GM23338 (cell line): ENCODE measurements at regions not wholly inside any gene's neighbourhood (a gene's known extent, or its start where the extent isn't known, plus 50 kb on each side); places are given as distances from the start of the nearest gene placed in this dataset.

Experiments used
- ATAC-seq: fragments of 200-7000 bp; cut with Tn5 transposase; 3 replicates; pipeline ENCODE4 v1.9.1; 2020
- DNase-seq: peaks from one replicate; pipeline ENCODE4 v3.0.0-alpha.2; 2015; ENCODE audit warnings: low spot score
- H2AFZ ChIP-seq: fragments of 200-600 bp; sonication (generic); 2 replicates; pipeline ENCODE4 v1.8.0; 2016; ENCODE audit warnings: antibody characterized with exemption, mild to moderate bottlenecking, moderate library complexity
- H3F3A ChIP-seq: fragments of 200-600 bp; sonication (generic); replicated peaks from 2 replicates; pipeline ENCODE4 v1.8.0; 2017; ENCODE audit warnings: antibody characterized with exemption, mixed run types, low read depth
- H3K27ac ChIP-seq: fragments of 200-600 bp; sonication (generic); 2 replicates; pipeline ENCODE4 v1.6.1; 2016; ENCODE audit warnings: low read depth
- H3K27me3 ChIP-seq: fragments of 200-600 bp; sonication (generic); 2 replicates; pipeline ENCODE4 v1.8.0; 2016; ENCODE audit warnings: mild to moderate bottlenecking, mixed run types, moderate library complexity; ENCODE audit not compliant: insufficient read depth
- H3K36me3 ChIP-seq: fragments of 200-600 bp; sonication (generic); 2 replicates; pipeline ENCODE4 v1.8.0; 2016; ENCODE audit warnings: mild to moderate bottlenecking; ENCODE audit not compliant: insufficient read depth
- H3K4me1 ChIP-seq: fragments of 200-600 bp; sonication (generic); 2 replicates; pipeline ENCODE4 v1.8.0; 2016; ENCODE audit warnings: mild to moderate bottlenecking, moderate library complexity; ENCODE audit not compliant: insufficient read depth
- H3K4me2 ChIP-seq: fragments of 200-600 bp; sonication (generic); 2 replicates; pipeline ENCODE4 v1.7.1; 2017; ENCODE audit warnings: mixed run types
- H3K4me3 ChIP-seq: fragments of 200-600 bp; sonication (generic); 2 replicates; pipeline ENCODE4 v1.6.1; 2016; ENCODE audit warnings: mixed run types
- H3K79me2 ChIP-seq: fragments of 200-600 bp; sonication (generic); replicated peaks from 2 replicates; pipeline ENCODE4 v1.8.0; 2017; ENCODE audit warnings: mild to moderate bottlenecking; ENCODE audit not compliant: insufficient read depth
- H3K9me2 ChIP-seq: fragments of 200-600 bp; sonication (generic); 2 replicates; pipeline ENCODE4 v1.8.0; 2017; ENCODE audit not compliant: insufficient read depth
- H4K20me1 ChIP-seq: fragments of 200-600 bp; sonication (generic); replicated peaks from 2 replicates; pipeline ENCODE4 v1.8.0; 2017; ENCODE audit warnings: mild to moderate bottlenecking; ENCODE audit not compliant: insufficient read depth
- H3K27ac Mint-ChIP-seq: 2 replicates; pipeline ENCODE4 v1.8.0; 2020; ENCODE audit warnings: inconsistent platforms, mild to moderate bottlenecking, moderate library complexity, mixed read lengths
- H3K27me3 Mint-ChIP-seq: 3 replicates; pipeline ENCODE4 v1.8.0; 2022; ENCODE audit warnings: low read depth, mild to moderate bottlenecking, moderate library complexity, mixed read lengths, inconsistent platforms; ENCODE audit not compliant: insufficient read depth, poor library complexity
- H3K36me3 Mint-ChIP-seq: 3 replicates; pipeline ENCODE4 v1.8.0; 2021; ENCODE audit warnings: low read depth, mild to moderate bottlenecking, inconsistent platforms, moderate library complexity, mixed read lengths
- H3K4me1 Mint-ChIP-seq: 3 replicates; pipeline ENCODE4 v1.8.0; 2020; ENCODE audit warnings: mild to moderate bottlenecking, inconsistent platforms, mixed read lengths
- H3K4me3 Mint-ChIP-seq: 3 replicates; pipeline ENCODE4 v1.8.0; 2021; ENCODE audit warnings: moderate library complexity, mild to moderate bottlenecking, inconsistent platforms, mixed read lengths
- H3K9me3 Mint-ChIP-seq: 3 replicates; pipeline ENCODE4 v1.8.0; 2020; ENCODE audit warnings: moderate library complexity, mild to moderate bottlenecking, inconsistent platforms, mixed read lengths
- CREB1 ChIP-seq: fragments of 250-450 bp; sonication (Bioruptor Pico); IDR thresholded peaks from 2 replicates; pipeline ENCODE4 v1.5.0; 2020; ENCODE audit warnings: low read depth, mild to moderate bottlenecking, moderate library complexity
- ETS1 ChIP-seq: IDR thresholded peaks from 2 replicates; pipeline ENCODE4 v1.6.1; 2016; ENCODE audit warnings: antibody characterized with exemption
- JUNB ChIP-seq: IDR thresholded peaks from one replicate; pipeline ENCODE4 v1.6.1; 2016; ENCODE audit warnings: antibody characterized with exemption; ENCODE audit not compliant: unreplicated experiment
- NANOG ChIP-seq: IDR thresholded peaks from 2 replicates; pipeline ENCODE4 v1.6.1; 2016; ENCODE audit warnings: antibody characterized with exemption, borderline replicate concordance
- ZNF462 ChIP-seq: fragments of 250-450 bp; sonication (Bioruptor Pico); IDR thresholded peaks from 2 replicates; pipeline ENCODE4 v1.5.0; 2020; ENCODE audit warnings: mild to moderate bottlenecking, moderate library complexity

- TF ChIP-seq ZNF462 (CRISPR knock-in tag) = no peak
Measured at GRCh38 chr21:35477622-35478021, 428.5 kb upstream of the RUNX1 start (continued).

- H4K20me1 ChIP-seq = no peaks in the 10 kb centered on the region
- no peak overlapping the region for H3K4me2 ChIP-seq
- ATAC-seq = no peak
Measured at GRCh38 chr21:35476621-35477395, 427.7 kb upstream of the RUNX1 start.

More at GRCh38 chr21:35476621-35477395, 427.7 kb upstream of the RUNX1 start:
- DNase-seq = no peak
- H3K9me2 ChIP-seq = 0 out of 2 replicates have a peak, but pooled peaks cover 4% of the 10 kb centered on the region
- Mint-ChIP-seq H3K4me1 (peaks cover 31% of the 10 kb centered on the region), H3K27ac (no peak overlapping the region), H3K27me3 (peaks cover 1% of the 10 kb centered on the region), H3K4me3 (no peak overlapping the region), H3K36me3 (peaks cover 15% of the 10 kb centered on the region), H3K9me3 (peaks cover 18% of the 10 kb centered on the region)
- no peaks in the 10 kb centered on the region for H3F3A ChIP-seq
- no peaks in the 10 kb centered on the region for H3K27me3 ChIP-seq
- H3K27ac ChIP-seq = no peak overlapping the region
- peaks cover 11% of the 10 kb centered on the region; the same call in 1 of the 2 replicates for H3K36me3 ChIP-seq
- H2AFZ ChIP-seq = peak overlapping the region; percentile 52; the same call in 1 of the 2 replicates
- peaks cover 17% of the 10 kb centered on the region; the same call in 1 of the 2 replicates for H3K4me1 ChIP-seq
- TF ChIP-seq ETS1 (no peak), NANOG (no peak), JUNB (no peak), CREB1 (no peak)
- no peaks in the 10 kb centered on the region for H3K79me2 ChIP-seq
- no peak overlapping the region for H3K4me3 ChIP-seq
